ENCODE measurements at regions not wholly inside any gene's neighbourhood (a gene's known extent, or its start where the extent isn't known, plus 50 kb on each side); places are given as distances from the start of the nearest gene placed in this dataset.

- TF ChIP-seq POLR2AphosphoS5 (IDR thresholded peaks at IDR 0.05), result no peak
- no peak for TF ChIP-seq CTCF (IDR thresholded peaks at IDR 0.05)
- no peak for TF ChIP-seq POLR2A (IDR thresholded peaks at IDR 0.05)
Measured at GRCh38 chr13:59281453-59281852, 882.3 kb downstream of the DIAPH3 start.

Data from upper lobe of left lung (tissue), 4 donors.